Neural cell (in vitro differentiated cells): ENCODE measurements at regions not wholly inside any gene's neighbourhood (a gene's known extent, or its start where the extent isn't known, plus 50 kb on each side); places are given as distances from the start of the nearest gene placed in this dataset.

Experiments used
- H2AFZ ChIP-seq: fragments of 200-600, 300-800 bp; sonication (generic), shearing (Covaris generic); 2 replicates; pipeline ENCODE4 v1.6.0; 2014; ENCODE audit warnings: low read depth, mild to moderate bottlenecking, antibody characterized with exemption, low read length, moderate library complexity
- H3F3A ChIP-seq: fragments of 200-600 bp; shearing (Covaris generic); 2 replicates; pipeline ENCODE4 v1.6.1; 2016; ENCODE audit warnings: mild to moderate bottlenecking, moderate library complexity, mixed read lengths, antibody characterized with exemption, low read length; ENCODE audit not compliant: insufficient read depth, poor library complexity, severe bottlenecking
- H3K27ac ChIP-seq: fragments of 200-600, 300-800 bp; sonication (generic), shearing (Covaris generic); 2 replicates; pipeline ENCODE4 v1.5.1; 2014; ENCODE audit warnings: mild to moderate bottlenecking, low read length, moderate library complexity
- H3K27me3 ChIP-seq: fragments of 300-800, 200-600 bp; sonication (generic), shearing (Covaris generic); 2 replicates; pipeline ENCODE4 v1.6.0; 2014; ENCODE audit warnings: mild to moderate bottlenecking, low read depth, low read length, moderate library complexity; ENCODE audit not compliant: insufficient read depth
- H3K36me3 ChIP-seq: fragments of 300-800, 200-600 bp; sonication (generic), shearing (Covaris generic); 2 replicates; pipeline ENCODE4 v1.5.1; 2014; ENCODE audit warnings: mild to moderate bottlenecking, antibody characterized with exemption, low read length, moderate library complexity; ENCODE audit not compliant: insufficient read depth
- H3K4me2 ChIP-seq: fragments of 300-800, 200-600 bp; sonication (generic), shearing (Covaris generic); 2 replicates; pipeline ENCODE4 v1.6.0; 2014; ENCODE audit warnings: mild to moderate bottlenecking, low read length
- H3K4me3 ChIP-seq: fragments of 300-800, 200-600 bp; sonication (generic), shearing (Covaris generic); 2 replicates; pipeline ENCODE4 v1.5.1; 2014; ENCODE audit warnings: mild to moderate bottlenecking, low read length, moderate library complexity
- H3K79me2 ChIP-seq: fragments of 200-600 bp; shearing (Covaris generic); replicated peaks from 2 replicates; pipeline ENCODE4 v1.6.0; 2014; ENCODE audit warnings: mild to moderate bottlenecking, low read length, moderate library complexity; ENCODE audit not compliant: insufficient read depth
- H3K9ac ChIP-seq: fragments of 300-800, 200-600 bp; sonication (generic), shearing (Covaris generic); 2 replicates; pipeline ENCODE4 v1.6.1; 2016; ENCODE audit warnings: mild to moderate bottlenecking, low read length, mixed read lengths
- H3K9me2 ChIP-seq: fragments of 200-600 bp; shearing (Covaris generic); 2 replicates; pipeline ENCODE4 v1.6.1; 2016; ENCODE audit warnings: mild to moderate bottlenecking, low read length, mixed read lengths; ENCODE audit not compliant: insufficient read depth
- H3K9me3 ChIP-seq: fragments of 200-600, 300-800 bp; sonication (generic), shearing (Covaris generic); 2 replicates; pipeline ENCODE4 v1.6.1; 2016; ENCODE audit warnings: mild to moderate bottlenecking, mixed run types, low read length, moderate library complexity, mixed read lengths
- H4K20me1 ChIP-seq: fragments of 200-600 bp; shearing (Covaris generic); 2 replicates; pipeline ENCODE4 v1.6.1; 2016; ENCODE audit warnings: mild to moderate bottlenecking, mixed run types; ENCODE audit not compliant: insufficient read depth
- EP300 ChIP-seq: fragments of 450-650 bp; conservative IDR thresholded peaks from 2 replicates; pipeline ENCODE4 v1.6.1; 2014; ENCODE audit warnings: antibody characterized with exemption, mild to moderate bottlenecking, moderate library complexity; ENCODE audit not compliant: poor library complexity, severe bottlenecking
- EZH2 ChIP-seq: fragments of 200-600, 300-800 bp; shearing (Covaris generic), sonication (generic); IDR thresholded peaks from 2 replicates; pipeline ENCODE4 v1.6.1; 2014; ENCODE audit warnings: antibody characterized with exemption, low read length, borderline replicate concordance, mild to moderate bottlenecking; ENCODE audit not compliant: insufficient read depth, poor library complexity, severe bottlenecking
- MXI1 ChIP-seq: fragments of 450-650 bp; conservative IDR thresholded peaks from 2 replicates; pipeline ENCODE4 v1.6.1; 2014; ENCODE audit warnings: antibody characterized with exemption, mild to moderate bottlenecking; ENCODE audit not compliant: poor library complexity, severe bottlenecking
- POLR2AphosphoS5 ChIP-seq: IDR thresholded peaks from 2 replicates; pipeline ENCODE4 v1.6.1; 2012
- RAD21 ChIP-seq: fragments of 450-650 bp; conservative IDR thresholded peaks from 2 replicates; pipeline ENCODE4 v1.6.1; 2014; ENCODE audit warnings: antibody characterized with exemption, mild to moderate bottlenecking, moderate library complexity
- REST ChIP-seq: IDR thresholded peaks from 2 replicates; pipeline ENCODE4 v1.6.1; 2012; ENCODE audit warnings: borderline replicate concordance
- SMC3 ChIP-seq: fragments of 450-650 bp; conservative IDR thresholded peaks from 2 replicates; pipeline ENCODE4 v1.6.1; 2014; ENCODE audit warnings: antibody characterized with exemption, mild to moderate bottlenecking, moderate library complexity; ENCODE audit not compliant: poor library complexity
- TAF1 ChIP-seq: IDR thresholded peaks from 2 replicates; pipeline ENCODE4 v1.6.1; 2012; ENCODE audit warnings: low read depth
- TF ChIP-seq, protein P1 (sequence below): fragments of 450-650 bp; IDR thresholded peaks from 2 replicates; pipeline ENCODE4 v1.5.1; 2014; ENCODE audit warnings: antibody characterized with exemption, mild to moderate bottlenecking, moderate library complexity; ENCODE audit not compliant: poor library complexity, severe bottlenecking

- Histone ChIP-seq H4K20me1 (no peaks in the 10 kb centered on the region), H3K36me3 (no peaks in the 10 kb centered on the region), H2AFZ (no peak overlapping the region), H3K4me3 (no peak overlapping the region), H3K27ac (no peak overlapping the region), H3K27me3 (no peaks in the 10 kb centered on the region), H3F3A (no peaks in the 10 kb centered on the region), H3K4me2 (no peak overlapping the region), H3K9me3 (no peaks in the 10 kb centered on the region), H3K79me2 (no peaks in the 10 kb centered on the region), H3K9me2 (no peaks in the 10 kb centered on the region), H3K9ac (no peak overlapping the region)
- TF ChIP-seq MXI1 (no peak), TAF1 (no peak), RAD21 (no peak), POLR2AphosphoS5 (no peak), REST (no peak), EP300 (no peak), EZH2 (no peak), SMC3 (no peak)
- TF ChIP-seq, protein P1, sequence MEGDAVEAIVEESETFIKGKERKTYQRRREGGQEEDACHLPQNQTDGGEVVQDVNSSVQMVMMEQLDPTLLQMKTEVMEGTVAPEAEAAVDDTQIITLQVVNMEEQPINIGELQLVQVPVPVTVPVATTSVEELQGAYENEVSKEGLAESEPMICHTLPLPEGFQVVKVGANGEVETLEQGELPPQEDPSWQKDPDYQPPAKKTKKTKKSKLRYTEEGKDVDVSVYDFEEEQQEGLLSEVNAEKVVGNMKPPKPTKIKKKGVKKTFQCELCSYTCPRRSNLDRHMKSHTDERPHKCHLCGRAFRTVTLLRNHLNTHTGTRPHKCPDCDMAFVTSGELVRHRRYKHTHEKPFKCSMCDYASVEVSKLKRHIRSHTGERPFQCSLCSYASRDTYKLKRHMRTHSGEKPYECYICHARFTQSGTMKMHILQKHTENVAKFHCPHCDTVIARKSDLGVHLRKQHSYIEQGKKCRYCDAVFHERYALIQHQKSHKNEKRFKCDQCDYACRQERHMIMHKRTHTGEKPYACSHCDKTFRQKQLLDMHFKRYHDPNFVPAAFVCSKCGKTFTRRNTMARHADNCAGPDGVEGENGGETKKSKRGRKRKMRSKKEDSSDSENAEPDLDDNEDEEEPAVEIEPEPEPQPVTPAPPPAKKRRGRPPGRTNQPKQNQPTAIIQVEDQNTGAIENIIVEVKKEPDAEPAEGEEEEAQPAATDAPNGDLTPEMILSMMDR, result no peak
Observed at GRCh38 chr13:44163108-44163507, 210.5 kb upstream of the SERP2 start.

- no peak overlapping the region for H3K4me3 ChIP-seq
- no peak overlapping the region for H2AFZ ChIP-seq
- H3K79me2 ChIP-seq, result no peaks in the 10 kb centered on the region
- no peaks in the 10 kb centered on the region for H3K9me3 ChIP-seq
- no peak overlapping the region for H3K9ac ChIP-seq
- no peaks in the 10 kb centered on the region for H3K9me2 ChIP-seq
- no peak for TF ChIP-seq REST
- no peak for TF ChIP-seq MXI1
- H3K27ac ChIP-seq, result no peak overlapping the region
- H4K20me1 ChIP-seq, result no peaks in the 10 kb centered on the region
- H3F3A ChIP-seq, result no peaks in the 10 kb centered on the region
- no peaks in the 10 kb centered on the region for H3K36me3 ChIP-seq
- no peaks in the 10 kb centered on the region for H3K27me3 ChIP-seq
- no peak overlapping the region for H3K4me2 ChIP-seq
Observed at GRCh38 chr13:44165221-44165888, 208.3 kb upstream of the SERP2 start.
